ENCODE measurements at regions not wholly inside any gene's neighbourhood (a gene's known extent, or its start where the extent isn't known, plus 50 kb on each side); places are given as distances from the start of the nearest gene placed in this dataset.

DNA sequence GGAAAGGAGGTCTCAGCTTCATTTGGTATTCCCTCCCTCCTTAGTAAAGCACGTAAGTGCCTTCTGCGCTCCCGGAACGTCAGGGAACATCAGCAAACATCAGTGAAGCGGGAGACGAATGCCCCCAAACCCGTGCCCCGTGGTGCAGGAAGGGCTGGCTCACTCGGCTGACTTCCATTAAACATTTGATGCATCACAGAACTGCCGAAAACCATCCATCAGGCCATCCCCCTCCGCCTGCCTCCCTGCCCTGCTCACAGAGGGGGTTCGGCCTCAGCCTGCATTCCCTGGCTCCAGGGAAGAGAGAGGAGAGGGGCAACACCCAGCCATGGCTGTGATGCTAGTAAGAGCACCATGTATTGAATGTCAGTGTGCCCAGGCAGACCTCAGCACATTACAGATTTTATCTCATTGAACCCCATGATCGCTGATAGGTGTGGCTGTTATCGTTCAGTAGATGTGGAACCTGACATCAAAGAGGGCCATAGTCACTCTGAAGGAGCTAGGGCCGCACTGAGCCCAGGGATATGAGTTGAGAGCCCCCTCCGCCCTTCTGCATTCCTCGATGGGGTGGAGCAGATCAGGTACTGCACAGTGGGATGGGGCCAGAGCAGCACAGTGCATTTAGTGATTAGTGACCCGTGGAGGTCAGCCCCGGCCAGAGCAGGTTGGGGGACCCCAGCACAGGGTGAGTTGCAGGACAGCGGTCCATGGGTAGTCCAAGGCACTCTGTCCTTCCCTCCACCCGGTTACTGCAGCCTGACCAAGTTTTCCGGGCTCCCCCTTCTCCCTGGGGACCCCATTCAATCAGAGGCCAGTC, 146.4 kb downstream of the RPS24 start:
- TF ChIP-seq EZH2 (IDR thresholded peaks at IDR 0.05; ENCODE audit: borderline replicate concordance, insufficient read depth, low read depth, low read length, poor library complexity, severe bottlenecking) = no peak
- TF ChIP-seq, protein P1, sequence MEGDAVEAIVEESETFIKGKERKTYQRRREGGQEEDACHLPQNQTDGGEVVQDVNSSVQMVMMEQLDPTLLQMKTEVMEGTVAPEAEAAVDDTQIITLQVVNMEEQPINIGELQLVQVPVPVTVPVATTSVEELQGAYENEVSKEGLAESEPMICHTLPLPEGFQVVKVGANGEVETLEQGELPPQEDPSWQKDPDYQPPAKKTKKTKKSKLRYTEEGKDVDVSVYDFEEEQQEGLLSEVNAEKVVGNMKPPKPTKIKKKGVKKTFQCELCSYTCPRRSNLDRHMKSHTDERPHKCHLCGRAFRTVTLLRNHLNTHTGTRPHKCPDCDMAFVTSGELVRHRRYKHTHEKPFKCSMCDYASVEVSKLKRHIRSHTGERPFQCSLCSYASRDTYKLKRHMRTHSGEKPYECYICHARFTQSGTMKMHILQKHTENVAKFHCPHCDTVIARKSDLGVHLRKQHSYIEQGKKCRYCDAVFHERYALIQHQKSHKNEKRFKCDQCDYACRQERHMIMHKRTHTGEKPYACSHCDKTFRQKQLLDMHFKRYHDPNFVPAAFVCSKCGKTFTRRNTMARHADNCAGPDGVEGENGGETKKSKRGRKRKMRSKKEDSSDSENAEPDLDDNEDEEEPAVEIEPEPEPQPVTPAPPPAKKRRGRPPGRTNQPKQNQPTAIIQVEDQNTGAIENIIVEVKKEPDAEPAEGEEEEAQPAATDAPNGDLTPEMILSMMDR (IDR thresholded peaks at IDR 0.05) = no peak
